Neuronal stem cell (in vitro differentiated cells): ENCODE measurements at regions not wholly inside any gene's neighbourhood (a gene's known extent, or its start where the extent isn't known, plus 50 kb on each side); places are given as distances from the start of the nearest gene placed in this dataset.

Experiments
- DNase-seq: peaks from one replicate; pipeline ENCODE4 v3.0.0-alpha.2; 2013; ENCODE audit warnings: low spot score
- H2AFZ ChIP-seq: one replicate; pipeline ENCODE4 v1.6.1; 2013; ENCODE audit warnings: mild to moderate bottlenecking, low read length, inconsistent platforms
- H2AK5ac ChIP-seq: 2 replicates; pipeline ENCODE4 v1.6.1; 2013; ENCODE audit warnings: low read depth, mild to moderate bottlenecking, inconsistent platforms, low read length, moderate library complexity, mixed read lengths
- H2BK120ac ChIP-seq: 2 replicates; pipeline ENCODE4 v1.6.1; 2013; ENCODE audit warnings: low read depth, mild to moderate bottlenecking, inconsistent platforms, low read length, moderate library complexity, mixed read lengths
- H2BK12ac ChIP-seq: one replicate; pipeline ENCODE4 v1.6.1; 2013; ENCODE audit warnings: low read length, inconsistent platforms
- H2BK15ac ChIP-seq: 2 replicates; pipeline ENCODE4 v1.6.1; 2013; ENCODE audit warnings: mild to moderate bottlenecking, low read length, inconsistent platforms, mixed read lengths
- H2BK5ac ChIP-seq: one replicate; pipeline ENCODE4 v1.6.1; 2013; ENCODE audit warnings: inconsistent platforms, mild to moderate bottlenecking, low read length, moderate library complexity
- H3K14ac ChIP-seq: one replicate; pipeline ENCODE4 v1.6.1; 2013; ENCODE audit warnings: low read length, inconsistent platforms
- H3K18ac ChIP-seq: 2 replicates; pipeline ENCODE4 v1.6.1; 2013; ENCODE audit warnings: low read length, inconsistent platforms
- H3K23ac ChIP-seq: 2 replicates; pipeline ENCODE4 v1.6.1; 2013; ENCODE audit warnings: low read depth, mild to moderate bottlenecking, mixed read lengths, low read length, inconsistent platforms; ENCODE audit not compliant: poor library complexity
- H3K27ac ChIP-seq: replicated peaks from 3 replicates; pipeline ENCODE4 v1.5.1; 2013; ENCODE audit warnings: low read length, inconsistent platforms
- H3K27me3 ChIP-seq, 3 experiments: 2 replicates each; pipeline ENCODE4 v1.6.1; 2013; ENCODE audit warnings: low read length in 3 of 3, mild to moderate bottlenecking in 2 of 3, inconsistent platforms in 1 of 3, low read depth in 1 of 3, mixed read lengths in 1 of 3, moderate library complexity in 1 of 3; ENCODE audit not compliant: control insufficient read depth in 3 of 3, insufficient read depth in 3 of 3
- H3K36me3 ChIP-seq, 2 donors: replicated peaks in 1 of 2; 2 replicates each; pipeline ENCODE4 v1.6.1; 2013; ENCODE audit warnings: low read length in 2 of 2; ENCODE audit not compliant: control insufficient read depth in 2 of 2, insufficient read depth in 2 of 2
- H3K4ac ChIP-seq: 2 replicates; pipeline ENCODE4 v1.6.1; 2013; ENCODE audit warnings: inconsistent platforms, mild to moderate bottlenecking, low read length, moderate library complexity
- H3K4me1 ChIP-seq, 2 donors: 1 replicate in 1 of 2; 2 replicates in 1 of 2; pipeline ENCODE4 v1.6.1; 2013; ENCODE audit warnings: low read length in 2 of 2, low read depth in 1 of 2; ENCODE audit not compliant: control insufficient read depth in 2 of 2, insufficient read depth in 1 of 2
- H3K4me2 ChIP-seq: one replicate; pipeline ENCODE4 v1.6.1; 2013; ENCODE audit warnings: mild to moderate bottlenecking, low read length, inconsistent platforms; ENCODE audit not compliant: insufficient read depth, poor library complexity, severe bottlenecking
- H3K4me3 ChIP-seq, 2 donors: 2 replicates each; pipeline ENCODE4 v1.5.1; 2013; ENCODE audit warnings: low read length in 2 of 2, mild to moderate bottlenecking in 2 of 2, inconsistent platforms in 1 of 2, moderate library complexity in 1 of 2
- H3K79me1 ChIP-seq: one replicate; pipeline ENCODE4 v1.6.1; 2013; ENCODE audit warnings: low read depth, mild to moderate bottlenecking, inconsistent platforms, low read length, moderate library complexity
- H3K9ac ChIP-seq: one replicate; pipeline ENCODE4 v1.6.1; 2013; ENCODE audit warnings: mild to moderate bottlenecking, low read depth, low read length, inconsistent platforms; ENCODE audit not compliant: poor library complexity
- H3K9me3 ChIP-seq, 2 donors: replicated peaks in 1 of 2; 2 replicates each; pipeline versions ENCODE3 to v1.6.1; 2013; ENCODE audit warnings: low read length in 2 of 2, mild to moderate bottlenecking in 2 of 2, inconsistent platforms in 1 of 2, low read depth in 1 of 2, mixed read lengths in 1 of 2, moderate library complexity in 1 of 2; ENCODE audit not compliant: control insufficient read depth in 2 of 2, insufficient read depth in 1 of 2
- H4K8ac ChIP-seq: one replicate; pipeline ENCODE4 v1.6.1; 2013; ENCODE audit warnings: low read depth, mild to moderate bottlenecking, inconsistent platforms, low read length, moderate library complexity
- H4K91ac ChIP-seq: one replicate; pipeline ENCODE4 v1.6.1; 2013; ENCODE audit warnings: low read length, low read depth, mild to moderate bottlenecking, inconsistent platforms; ENCODE audit not compliant: poor library complexity
- WGBS, 2 donors: extraction: QIAGEN DNeasy Blood & Tissue Kit; methylation state at CpG; one replicate each; pipeline ENCODE4 v1.1.7; 2013; ENCODE audit warnings: missing lambda C conversion rate in 2 of 2, mixed read lengths in 1 of 2; ENCODE audit not compliant: insufficient read length in 2 of 2, insufficient replicate concordance in 1 of 2; ENCODE audit errors: extremely low coverage in 2 of 2; 5-methylcytosine and 5-hydroxymethylcytosine counted together

DNA sequence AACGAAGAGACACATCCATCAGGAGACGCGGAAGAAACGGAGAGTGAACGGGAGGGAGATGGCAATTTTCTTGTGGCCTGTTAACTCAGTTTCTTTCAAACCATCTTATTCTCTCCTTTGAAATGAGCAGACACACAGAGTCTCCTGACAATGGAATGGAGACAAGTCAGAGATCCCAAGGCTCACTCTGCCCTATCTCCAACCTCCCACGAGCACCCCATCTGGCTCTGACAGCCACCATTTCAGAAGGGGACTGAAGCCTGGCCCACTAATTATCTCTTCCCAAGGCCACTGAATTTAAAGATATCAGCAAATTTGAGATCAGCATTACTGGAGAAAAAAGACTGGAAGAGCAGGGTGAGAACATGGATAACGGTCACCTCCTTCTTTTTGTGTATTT is 215.6 kb downstream of the DHX15 start:
- H4K8ac ChIP-seq, result no peak overlapping the region
- no peak overlapping the region for H3K4me2 ChIP-seq
- WGBS, 2 donors, result no CpG with 5 or more reads among the region's 7 CpGs
- no peak overlapping the region for H3K18ac ChIP-seq
- H3K27me3 ChIP-seq, result no peaks in the 10 kb centered on the region
- no peak overlapping the region for H2BK5ac ChIP-seq
- no peak overlapping the region for H3K4me3 ChIP-seq
- H2BK12ac ChIP-seq, result no peak overlapping the region
- no peak overlapping the region for H2AK5ac ChIP-seq
- H3K36me3 ChIP-seq, result no peaks in the 10 kb centered on the region
- H2AFZ ChIP-seq, result no peak overlapping the region
- no peak overlapping the region for H3K27ac ChIP-seq
- no peaks in the 10 kb centered on the region for H3K9me3 ChIP-seq
- no peak for DNase-seq
- H3K79me1 ChIP-seq, result no peaks in the 10 kb centered on the region
- no peak overlapping the region for H3K14ac ChIP-seq
- H3K4me1 ChIP-seq, result no peaks in the 10 kb centered on the region
- H2BK15ac ChIP-seq, result no peak overlapping the region
- no peak overlapping the region for H2BK120ac ChIP-seq
- no peak overlapping the region for H3K23ac ChIP-seq
- H3K9ac ChIP-seq, result no peak overlapping the region
- no peak overlapping the region for H4K91ac ChIP-seq
- no peak overlapping the region for H3K4ac ChIP-seq

DNA sequence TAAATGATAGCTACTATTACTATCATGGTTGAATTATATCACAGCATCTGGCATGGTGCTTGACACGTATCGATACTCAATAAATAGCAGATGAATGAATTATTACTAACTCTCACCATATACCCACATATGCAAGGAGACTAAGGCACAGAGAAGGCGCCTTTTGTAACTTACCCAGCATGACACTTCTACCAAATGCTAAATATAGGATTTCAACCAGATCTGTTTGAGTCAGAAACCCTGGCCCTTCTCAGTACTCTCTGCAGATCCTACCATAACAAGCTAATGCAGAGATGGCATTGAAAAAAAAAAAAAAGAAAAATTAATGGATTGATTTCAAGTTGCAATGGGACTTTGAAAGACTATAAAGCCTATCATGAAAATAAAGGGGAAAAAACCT is 219.5 kb downstream of the DHX15 start:
- Histone ChIP-seq H3K79me1 (no peaks in the 10 kb centered on the region), H4K91ac (no peak overlapping the region), H3K4me2 (no peak overlapping the region), H3K9ac (no peak overlapping the region), H2BK15ac (no peak overlapping the region), H2BK12ac (no peak overlapping the region), H3K27ac (no peak overlapping the region), H3K27me3 (no peaks in the 10 kb centered on the region), H3K4me1 (peaks cover 0 to 1% of the 10 kb centered on the region in 2 donors), H3K14ac (no peak overlapping the region), H3K23ac (no peak overlapping the region), H3K9me3 (no peaks in the 10 kb centered on the region), H2AFZ (no peak overlapping the region), H3K36me3 (no peaks in the 10 kb centered on the region), H3K4me3 (no peak overlapping the region), H3K18ac (no peak overlapping the region), H3K4ac (no peak overlapping the region), H4K8ac (no peak overlapping the region), H2BK5ac (no peak overlapping the region), H2AK5ac (no peak overlapping the region), H2BK120ac (no peak overlapping the region)
- WGBS, 2 donors, result no CpG with 5 or more reads among the region's 3 CpGs
- DNase-seq, result no peak

DNA sequence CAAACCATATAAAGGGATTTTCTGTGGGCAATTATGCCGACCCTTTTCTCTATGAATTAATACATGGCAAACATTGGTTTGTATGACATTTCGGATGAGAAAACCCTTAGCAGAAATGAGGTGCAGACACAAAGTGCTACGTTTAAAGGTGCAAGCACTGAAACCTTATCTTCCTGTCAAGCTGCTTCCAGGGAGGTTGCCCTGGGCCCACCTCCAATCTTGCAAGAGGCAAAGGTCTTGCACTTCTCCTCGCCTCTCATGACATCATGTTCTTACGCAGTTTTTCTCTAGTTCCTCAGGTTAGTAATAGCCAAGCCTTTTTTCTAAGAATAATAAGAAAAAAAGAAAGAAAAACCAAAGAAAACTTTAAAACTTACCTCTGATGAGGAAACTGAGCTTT is 220.1 kb downstream of the DHX15 start:
- Histone ChIP-seq H3K4ac (no peak overlapping the region), H4K91ac (no peak overlapping the region), H4K8ac (no peak overlapping the region), H3K18ac (no peak overlapping the region), H3K36me3 (no peaks in the 10 kb centered on the region), H3K23ac (no peak overlapping the region), H2BK120ac (no peak overlapping the region), H3K9ac (no peak overlapping the region), H3K79me1 (no peaks in the 10 kb centered on the region), H3K27me3 (no peaks in the 10 kb centered on the region), H2BK5ac (no peak overlapping the region), H3K4me2 (no peak overlapping the region), H2BK12ac (no peak overlapping the region), H2AK5ac (no peak overlapping the region), H2BK15ac (no peak overlapping the region), H3K9me3 (no peaks in the 10 kb centered on the region), H3K14ac (no peak overlapping the region), H3K4me1 (peaks cover 0 to 1% of the 10 kb centered on the region in 2 donors), H3K27ac (no peak overlapping the region), H2AFZ (no peak overlapping the region), H3K4me3 (no peak overlapping the region)
- DNase-seq, result no peak
- WGBS, 2 donors, result no CpG with 5 or more reads among the region's 5 CpGs

DNA sequence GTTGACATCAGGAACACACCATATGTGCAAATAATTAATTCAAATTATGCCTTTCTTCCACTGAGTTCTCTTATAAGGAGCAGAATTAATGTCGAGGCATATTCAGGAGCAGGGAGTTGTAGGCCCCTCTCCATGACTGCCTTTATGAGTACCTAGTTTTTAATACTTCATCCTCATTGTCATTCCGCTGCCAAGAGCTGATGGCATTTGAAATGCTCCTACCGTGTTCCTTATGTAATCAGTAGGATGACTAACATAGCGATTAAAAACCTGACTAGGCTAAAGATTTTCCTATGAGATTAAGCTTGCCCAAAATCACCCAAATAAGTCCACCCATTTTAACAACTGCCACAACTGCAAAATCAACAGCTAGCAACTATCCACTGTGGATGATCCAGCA is 220.6 kb downstream of the DHX15 start:
- Histone ChIP-seq H2BK120ac (no peak overlapping the region), H3K36me3 (peaks cover 0 to under 1% of the 10 kb centered on the region in 2 donors), H2AFZ (no peak overlapping the region), H3K27me3 (no peaks in the 10 kb centered on the region), H4K91ac (no peak overlapping the region), H3K79me1 (no peaks in the 10 kb centered on the region), H3K4me3 (no peak overlapping the region), H3K9ac (no peak overlapping the region), H2BK15ac (no peak overlapping the region), H3K18ac (no peak overlapping the region), H2AK5ac (no peak overlapping the region), H3K27ac (no peak overlapping the region), H4K8ac (no peak overlapping the region), H3K4me2 (no peak overlapping the region), H3K9me3 (peaks cover 0 to 1% of the 10 kb centered on the region in 2 donors), H3K23ac (no peak overlapping the region), H3K14ac (no peak overlapping the region), H3K4ac (no peak overlapping the region), H2BK5ac (no peak overlapping the region), H2BK12ac (no peak overlapping the region), H3K4me1 (peaks cover 0 to 1% of the 10 kb centered on the region in 2 donors)
- no peak for DNase-seq
- no CpG with 5 or more reads among the region's 4 CpGs for WGBS, 2 donors
